ENCODE measurements at regions not wholly inside any gene's neighbourhood (a gene's known extent, or its start where the extent isn't known, plus 50 kb on each side); places are given as distances from the start of the nearest gene placed in this dataset.
A peak's percentile ranks its signal among the peaks of the same experiment; 100 is the strongest.

DNA sequence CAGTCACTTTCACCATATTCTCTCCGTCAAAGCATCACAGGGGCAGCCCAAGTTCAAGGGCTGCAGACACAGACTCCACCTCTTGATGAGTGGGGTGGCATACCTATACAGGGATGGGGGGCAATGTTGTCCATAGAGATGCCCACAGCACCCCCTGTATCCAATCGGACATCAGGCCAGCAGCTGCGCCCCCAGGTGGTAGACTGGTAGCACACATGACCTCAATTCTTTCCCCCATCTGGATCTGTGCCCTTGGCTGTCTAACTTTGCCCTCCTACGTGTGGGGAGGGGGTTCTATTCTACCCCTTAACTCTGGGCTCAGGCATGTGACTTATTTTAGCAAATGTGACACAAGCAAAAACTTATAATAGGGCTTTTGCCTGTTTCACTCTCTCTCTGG lies 84.0 kb upstream of the SLC25A48 start:
- TF ChIP-seq, protein P1, sequence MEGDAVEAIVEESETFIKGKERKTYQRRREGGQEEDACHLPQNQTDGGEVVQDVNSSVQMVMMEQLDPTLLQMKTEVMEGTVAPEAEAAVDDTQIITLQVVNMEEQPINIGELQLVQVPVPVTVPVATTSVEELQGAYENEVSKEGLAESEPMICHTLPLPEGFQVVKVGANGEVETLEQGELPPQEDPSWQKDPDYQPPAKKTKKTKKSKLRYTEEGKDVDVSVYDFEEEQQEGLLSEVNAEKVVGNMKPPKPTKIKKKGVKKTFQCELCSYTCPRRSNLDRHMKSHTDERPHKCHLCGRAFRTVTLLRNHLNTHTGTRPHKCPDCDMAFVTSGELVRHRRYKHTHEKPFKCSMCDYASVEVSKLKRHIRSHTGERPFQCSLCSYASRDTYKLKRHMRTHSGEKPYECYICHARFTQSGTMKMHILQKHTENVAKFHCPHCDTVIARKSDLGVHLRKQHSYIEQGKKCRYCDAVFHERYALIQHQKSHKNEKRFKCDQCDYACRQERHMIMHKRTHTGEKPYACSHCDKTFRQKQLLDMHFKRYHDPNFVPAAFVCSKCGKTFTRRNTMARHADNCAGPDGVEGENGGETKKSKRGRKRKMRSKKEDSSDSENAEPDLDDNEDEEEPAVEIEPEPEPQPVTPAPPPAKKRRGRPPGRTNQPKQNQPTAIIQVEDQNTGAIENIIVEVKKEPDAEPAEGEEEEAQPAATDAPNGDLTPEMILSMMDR (IDR thresholded peaks at IDR 0.05): peak; percentile 32
- TF ChIP-seq TCF7L2 (IDR thresholded peaks at IDR 0.05; ENCODE audit: low read depth, low read length) (no peak), REST (IDR thresholded peaks at IDR 0.05; ENCODE audit: insufficient read depth in 1 of 2, low read depth in 2 of 2, low read length in 1 of 2) (no peak)

Data from Panc1 (cell line).